H1 (cell line): ENCODE measurements at regions not wholly inside any gene's neighbourhood (a gene's known extent, or its start where the extent isn't known, plus 50 kb on each side); places are given as distances from the start of the nearest gene placed in this dataset.

Experiments used
- CHD2 ChIP-seq: IDR thresholded peaks from 2 replicates; pipeline ENCODE4 v1.6.1; 2012; ENCODE audit warnings: low read length, improper control_type of control experiment
- CTCF ChIP-seq, 3 experiments: IDR thresholded peaks; 1 replicate in 2 of 3; 2 replicates in 1 of 3; pipeline versions ENCODE4 v1.5.1 to v1.6.1; 2011; ENCODE audit warnings: low read length in 3 of 3, mild to moderate bottlenecking in 3 of 3, inconsistent platforms in 2 of 3, low read depth in 1 of 3, moderate library complexity in 1 of 3; ENCODE audit not compliant: insufficient read depth in 1 of 3; ENCODE audit errors: control extremely low read depth in 1 of 3
- EGR1 ChIP-seq: IDR thresholded peaks from 2 replicates; pipeline ENCODE4 v1.6.1; 2011; ENCODE audit warnings: low read depth, low read length, borderline replicate concordance
- EP300 ChIP-seq, 2 experiments: IDR thresholded peaks; 1 replicate in 1 of 2; 2 replicates in 1 of 2; pipeline ENCODE4 v1.6.1; 2011 to 2012; ENCODE audit warnings: low read depth in 2 of 2, low read length in 2 of 2, mild to moderate bottlenecking in 2 of 2, borderline replicate concordance in 1 of 2, inconsistent platforms in 1 of 2, moderate library complexity in 1 of 2
- EZH2 ChIP-seq: fragments of 200-600 bp; sonication (generic); IDR thresholded peaks from 2 replicates; pipeline ENCODE4 v1.7.1; 2012; ENCODE audit warnings: low read depth, mild to moderate bottlenecking, moderate library complexity, low read length, inconsistent platforms; ENCODE audit not compliant: severe bottlenecking
- GABPA ChIP-seq: IDR thresholded peaks from 2 replicates; pipeline ENCODE4 v1.6.1; 2011; ENCODE audit warnings: mild to moderate bottlenecking, low read length, moderate library complexity, borderline replicate concordance; ENCODE audit not compliant: insufficient read depth
- GTF2F1 ChIP-seq: IDR thresholded peaks from 2 replicates; pipeline ENCODE4 v1.6.1; 2012; ENCODE audit warnings: low read depth, low read length, improper control_type of control experiment, borderline replicate concordance
- HDAC2 ChIP-seq, 2 experiments: fragments of 300-600 bp in 1 of 2; sonication (generic) in 1 of 2; IDR thresholded peaks; 2 replicates each; pipeline ENCODE4 v1.6.1; 2011 to 2012; ENCODE audit warnings: low read depth in 2 of 2, low read length in 2 of 2, mild to moderate bottlenecking in 2 of 2, moderate library complexity in 2 of 2, borderline replicate concordance in 1 of 2, inconsistent platforms in 1 of 2
- HDAC6 ChIP-seq: IDR thresholded peaks from one replicate; pipeline ENCODE4 v1.7.1; 2012; ENCODE audit warnings: low read depth, mild to moderate bottlenecking, inconsistent platforms, low read length, moderate library complexity
- POLR2A ChIP-seq, 2 experiments: IDR thresholded peaks; 1 replicate in 1 of 2; 2 replicates in 1 of 2; pipeline ENCODE4 v1.6.1; 2011; ENCODE audit warnings: low read depth in 2 of 2, low read length in 2 of 2, mild to moderate bottlenecking in 2 of 2; ENCODE audit errors: control extremely low read depth in 1 of 2
- POLR2AphosphoS5 ChIP-seq: IDR thresholded peaks from 2 replicates; pipeline ENCODE4 v1.6.1; 2011; ENCODE audit warnings: low read depth, low read length
- SP1 ChIP-seq: IDR thresholded peaks from 2 replicates; pipeline ENCODE4 v1.6.1; 2011; ENCODE audit warnings: low read depth, low read length
- TBP ChIP-seq: IDR thresholded peaks from 2 replicates; pipeline ENCODE4 v1.6.1; 2011; ENCODE audit warnings: low read depth, low read length, improper control_type of control experiment

- TF ChIP-seq EP300 (IDR thresholded peaks at IDR 0.05; ENCODE audit: borderline replicate concordance in 1 of 2, low read depth in 2 of 2, low read length in 2 of 2) (no peak), EGR1 (no peak), HDAC2 (IDR thresholded peaks at IDR 0.05; ENCODE audit: borderline replicate concordance in 1 of 2, low read depth in 2 of 2, low read length in 2 of 2) (no peak), CHD2 (no peak), GTF2F1 (no peak), TBP (no peak), CTCF (IDR thresholded peaks at IDR 0.05; ENCODE audit: control extremely low read depth in 1 of 3, insufficient read depth in 1 of 3, low read depth in 1 of 3, low read length in 3 of 3) (no peak), EZH2 (no peak), HDAC6 (no peak), POLR2A (IDR thresholded peaks at IDR 0.05; ENCODE audit: control extremely low read depth in 1 of 2, low read depth in 2 of 2, low read length in 2 of 2) (no peak), SP1 (no peak), POLR2AphosphoS5 (peak; percentile 74), GABPA (no peak)
These were observed 320.6 kb downstream of the FOXO1 start for GRCh38 chr13:40345654-40346372.
